ENCODE measurements at regions not wholly inside any gene's neighbourhood (a gene's known extent, or its start where the extent isn't known, plus 50 kb on each side); places are given as distances from the start of the nearest gene placed in this dataset.

DNA sequence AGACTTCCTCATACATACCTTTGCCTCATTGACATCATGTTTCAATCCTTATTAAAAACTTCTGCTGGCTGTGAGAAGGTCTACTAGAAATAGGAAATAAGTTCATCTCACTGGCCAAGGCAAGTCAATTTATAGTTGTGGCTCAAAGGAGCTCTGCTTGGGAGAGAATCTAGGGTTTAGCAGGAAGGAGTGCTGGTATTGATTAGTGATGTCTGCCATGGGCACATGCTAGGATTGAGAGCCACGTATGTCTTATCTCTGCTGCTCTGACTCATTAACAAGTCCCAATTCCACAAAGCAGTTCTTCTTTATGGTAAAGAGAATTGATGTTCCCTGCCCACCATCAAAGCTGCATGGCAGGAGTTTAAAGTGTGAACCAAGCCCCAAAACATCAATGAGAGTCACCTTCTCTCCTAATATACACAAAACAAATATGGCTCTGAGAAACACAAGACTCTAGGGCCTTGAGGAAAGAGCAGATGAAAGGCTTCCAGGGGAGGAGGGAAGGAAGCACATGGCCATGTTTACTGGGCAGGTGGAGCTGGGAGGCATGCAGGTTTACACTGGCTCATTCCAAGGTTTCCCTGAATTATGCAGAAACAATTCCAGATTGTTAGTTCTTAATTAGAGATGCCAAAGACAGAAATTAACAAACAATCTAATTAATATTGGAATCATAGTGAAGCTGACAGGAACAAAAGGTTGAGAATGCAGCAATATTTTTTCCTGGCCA, 931.9 kb upstream of the TMEM132C start:
- DNase-seq (ENCODE audit: low read depth in 2 of 2), result no peak

DNA sequence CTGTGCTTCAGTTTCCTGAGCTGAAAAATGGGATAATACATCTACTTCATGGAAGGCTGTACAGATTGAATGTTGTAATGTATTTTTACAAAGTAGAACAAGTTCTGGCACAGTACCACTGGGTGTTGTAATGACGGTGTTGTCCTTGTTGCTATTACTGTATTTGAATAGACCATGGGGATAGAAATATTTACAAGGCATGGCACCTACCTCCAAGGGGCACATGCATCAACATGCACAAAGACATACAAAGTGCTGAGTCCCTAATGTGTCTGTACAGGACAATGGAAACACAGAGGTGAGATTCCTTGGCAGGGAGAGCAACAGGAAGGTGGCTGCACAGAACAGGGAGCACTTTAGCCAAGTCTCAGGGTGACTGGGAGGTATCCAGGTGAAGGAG, 930.6 kb upstream of the TMEM132C start:
- no peak for DNase-seq (ENCODE audit: low read depth in 2 of 2)

DNA sequence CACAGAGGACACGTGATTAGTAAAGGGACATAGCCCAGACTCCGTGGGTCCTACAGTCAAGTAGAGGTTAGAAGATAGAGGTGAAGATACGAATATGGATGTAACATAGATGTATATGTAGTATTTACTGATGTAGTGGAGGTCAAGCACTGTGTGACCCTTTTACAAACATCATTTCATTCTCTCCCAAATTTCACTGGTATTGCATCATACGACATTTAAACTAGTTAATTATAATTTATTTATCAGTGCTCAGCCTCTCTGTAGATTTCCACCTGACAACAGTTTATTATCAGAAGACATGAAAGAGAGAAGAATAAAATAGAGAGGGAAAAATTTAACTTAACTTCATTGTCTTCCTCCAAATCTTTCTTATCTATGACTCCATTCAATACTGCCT, 927.9 kb upstream of the TMEM132C start:
- no peak for DNase-seq (ENCODE audit: low read depth in 2 of 2)

DNA sequence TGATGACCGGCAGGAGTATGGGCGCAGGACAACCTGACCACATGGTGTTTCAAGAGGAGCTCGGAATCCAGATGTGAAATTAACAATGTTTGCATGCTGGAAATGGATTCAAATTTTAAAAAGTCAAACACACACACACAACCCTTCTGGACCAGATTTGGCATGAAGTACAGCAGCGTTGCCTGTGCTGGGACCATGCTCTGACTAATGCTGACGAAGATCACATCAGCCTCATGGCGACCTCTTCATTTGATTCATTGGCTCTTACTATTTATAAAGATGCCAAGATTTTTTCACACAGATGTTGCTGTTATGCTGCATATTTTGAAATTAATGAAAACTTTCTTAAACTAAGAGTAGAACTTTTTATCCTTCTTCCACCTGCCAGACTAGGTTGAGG, 926.6 kb upstream of the TMEM132C start:
- no peak for DNase-seq (ENCODE audit: low read depth in 2 of 2)

DNA sequence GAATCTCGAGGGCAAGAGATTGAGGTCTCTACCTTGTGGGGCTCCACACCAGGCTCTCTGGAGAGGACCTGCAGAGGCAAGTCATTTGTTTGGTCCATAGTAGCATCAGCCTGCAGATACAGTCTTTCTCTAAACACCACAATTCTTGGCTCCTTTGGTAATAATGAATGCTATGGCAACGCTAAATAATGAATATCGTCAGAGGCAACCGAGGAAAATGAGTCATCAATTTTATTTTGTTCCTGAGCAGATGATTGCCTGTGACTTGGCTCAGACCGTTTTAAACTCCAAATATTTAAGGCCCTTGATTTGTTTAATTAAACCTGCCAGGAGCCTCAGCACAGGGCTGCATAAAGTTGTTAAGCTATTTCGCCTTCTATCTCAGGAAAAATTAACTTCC, 924.1 kb upstream of the TMEM132C start:
- no peak for DNase-seq (ENCODE audit: low read depth in 2 of 2)

DNA sequence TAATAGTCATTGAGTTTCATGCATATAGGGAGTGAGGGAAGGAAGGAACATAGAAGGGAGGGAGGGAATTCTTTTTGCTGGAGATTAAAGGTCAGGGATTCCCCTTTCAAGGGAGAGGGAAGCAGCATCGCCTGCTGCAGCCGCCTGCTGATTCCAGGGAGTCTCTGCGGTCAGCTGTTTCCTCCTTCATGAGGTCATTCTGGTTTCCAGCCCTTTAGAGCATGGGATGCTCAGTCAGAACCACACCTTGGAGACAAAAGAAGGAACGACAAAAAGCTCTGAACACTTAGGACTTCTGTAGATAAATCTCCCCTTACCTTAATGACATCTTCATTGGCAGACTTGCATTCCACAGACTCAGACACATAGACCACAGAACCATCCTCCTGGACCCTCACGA, 923.0 kb upstream of the TMEM132C start:
- DNase-seq (ENCODE audit: low read depth in 2 of 2), result no peak

DNA sequence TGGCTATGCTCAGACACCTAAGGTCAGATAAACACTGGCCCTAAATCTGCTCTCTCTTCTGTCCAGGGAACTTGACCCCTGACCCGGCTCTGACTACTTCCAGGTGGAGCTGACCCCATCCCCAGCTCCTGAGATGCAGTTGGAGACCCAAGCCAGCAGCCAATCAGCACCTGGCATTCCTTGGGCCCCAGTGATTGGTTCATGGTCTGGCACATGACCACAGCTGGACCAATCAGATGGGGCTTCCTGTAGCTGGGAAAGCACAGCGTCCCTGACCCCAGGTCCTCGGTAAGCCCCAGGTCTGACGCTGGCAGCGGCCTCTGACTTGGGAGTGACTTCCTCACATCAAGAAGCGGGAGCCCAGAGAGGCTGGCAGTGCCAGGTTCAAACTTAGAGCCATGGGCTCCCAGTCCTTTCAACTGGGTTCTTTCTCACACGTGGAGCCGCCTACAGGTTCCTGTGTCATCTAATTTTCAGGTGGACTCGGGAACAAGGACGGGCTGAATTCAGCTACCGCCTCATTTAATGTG, 915.4 kb upstream of the TMEM132C start:
- DNase-seq (ENCODE audit: low read depth in 2 of 2), result no peak

DNA sequence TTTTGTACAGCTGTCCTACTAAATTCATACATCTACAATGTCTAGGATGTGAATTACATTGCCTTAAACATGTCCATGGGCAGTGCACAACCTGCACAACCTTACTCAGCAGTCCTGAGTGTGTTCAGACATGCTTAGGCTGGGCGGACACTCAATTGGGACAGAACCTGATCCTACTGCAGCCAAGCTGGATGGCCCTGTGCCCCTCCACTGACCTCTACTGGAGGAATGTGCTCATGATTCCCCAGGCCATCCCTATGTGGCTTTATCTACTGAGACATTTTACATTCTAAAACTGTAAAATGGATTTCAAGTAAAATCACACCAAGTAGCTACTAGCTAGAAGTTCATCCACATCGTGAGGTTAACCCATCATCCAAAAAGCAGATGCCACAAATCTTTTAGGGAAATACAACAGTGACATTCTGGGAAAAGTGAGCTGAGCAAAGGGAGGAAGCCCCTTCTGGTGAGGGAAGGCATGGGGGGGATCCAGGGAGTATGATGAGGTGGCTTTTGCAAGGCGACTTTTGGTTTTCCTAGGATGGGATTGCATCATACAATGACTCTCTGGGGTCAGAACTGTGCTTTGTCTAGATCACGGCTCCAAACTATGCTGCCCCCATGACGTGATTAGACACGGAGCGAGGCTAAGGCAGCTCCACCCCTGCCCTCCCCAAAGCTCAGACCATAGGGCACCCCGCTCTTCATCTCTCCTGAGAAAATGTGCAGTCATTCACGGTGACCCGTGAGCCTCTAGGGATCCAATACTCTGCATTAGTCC, 911.7 kb upstream of the TMEM132C start:
- no peak for DNase-seq (ENCODE audit: low read depth in 2 of 2)

DNA sequence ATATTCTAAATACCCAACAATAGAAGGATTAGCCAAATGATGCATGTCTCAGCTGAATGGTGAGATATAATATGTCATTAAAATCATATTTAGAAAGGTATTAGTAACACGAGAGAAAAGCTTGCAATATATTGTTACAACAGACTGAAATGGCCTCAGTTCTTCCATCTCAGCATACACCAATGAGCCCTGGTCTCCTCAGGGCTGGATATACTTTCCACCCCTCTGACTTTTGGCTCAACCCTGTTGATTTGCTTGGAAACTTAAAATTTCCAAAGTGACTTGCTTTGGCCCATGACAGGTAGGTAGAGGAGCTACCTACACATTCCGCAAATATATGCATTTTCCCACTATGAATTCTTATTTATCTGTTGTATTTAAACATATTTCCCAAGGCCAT, 908.1 kb upstream of the TMEM132C start:
- no peak for DNase-seq (ENCODE audit: low read depth in 2 of 2)

DNA sequence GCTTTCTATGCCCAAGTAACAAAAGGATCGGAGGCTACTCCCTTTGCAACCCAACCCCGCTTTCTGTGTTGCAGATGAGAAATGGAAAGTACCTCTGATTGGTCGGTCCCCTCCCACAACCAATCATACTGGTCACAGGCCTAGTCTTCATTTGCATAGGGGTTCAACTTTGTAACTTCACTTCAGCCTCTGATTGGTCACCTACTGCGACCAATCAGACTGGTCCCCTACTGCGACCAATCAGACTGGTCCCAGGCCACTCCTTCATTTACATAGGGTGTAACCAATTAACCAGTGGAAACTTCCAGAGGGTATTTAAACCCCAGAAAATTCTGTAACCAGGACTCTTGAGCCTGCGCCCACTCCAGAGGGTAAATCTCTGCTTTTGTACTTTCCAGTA, 906.4 kb upstream of the TMEM132C start:
- no peak for DNase-seq (ENCODE audit: low read depth in 2 of 2)

DNA sequence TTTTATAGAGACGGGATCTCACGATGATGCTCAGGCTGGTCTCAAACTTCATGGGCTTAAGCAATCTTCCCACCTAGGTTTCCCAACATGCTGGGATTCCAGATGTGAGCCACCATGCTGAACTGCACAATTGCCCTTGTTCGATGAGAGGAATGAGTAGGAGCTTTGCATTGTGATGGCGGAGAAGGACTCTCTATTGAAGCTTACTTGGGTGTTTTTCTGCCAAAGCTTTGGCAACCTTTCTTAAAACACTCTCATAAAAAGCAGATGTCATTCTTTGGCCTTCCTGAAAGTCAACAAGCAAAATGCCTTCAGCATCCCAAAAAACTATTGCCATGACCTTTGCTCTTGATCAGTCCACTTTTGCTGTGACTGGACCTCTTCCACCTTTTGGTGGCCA, 904.8 kb upstream of the TMEM132C start:
- DNase-seq (ENCODE audit: low read depth in 2 of 2), result no peak

DNA sequence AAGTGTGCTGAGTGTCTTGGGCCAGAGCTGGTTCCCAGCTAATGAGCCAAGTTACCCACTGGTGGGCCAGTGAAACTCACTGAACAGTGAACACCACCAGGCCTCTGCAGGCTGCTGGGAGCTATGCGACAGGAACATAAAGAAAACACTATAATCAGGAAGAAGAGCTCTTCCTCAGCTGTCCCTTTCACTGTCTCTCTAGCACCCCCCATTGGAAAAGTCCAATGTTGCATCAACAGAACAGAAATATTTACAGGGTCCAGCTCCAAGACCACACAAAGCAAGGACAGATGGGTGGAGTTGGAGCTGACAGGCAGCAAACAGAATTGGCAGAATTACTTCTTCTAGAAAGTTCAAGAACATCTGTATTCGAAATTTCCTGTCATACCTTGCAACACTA, 903.6 kb upstream of the TMEM132C start:
- DNase-seq (ENCODE audit: low read depth in 2 of 2), result no peak

DNA sequence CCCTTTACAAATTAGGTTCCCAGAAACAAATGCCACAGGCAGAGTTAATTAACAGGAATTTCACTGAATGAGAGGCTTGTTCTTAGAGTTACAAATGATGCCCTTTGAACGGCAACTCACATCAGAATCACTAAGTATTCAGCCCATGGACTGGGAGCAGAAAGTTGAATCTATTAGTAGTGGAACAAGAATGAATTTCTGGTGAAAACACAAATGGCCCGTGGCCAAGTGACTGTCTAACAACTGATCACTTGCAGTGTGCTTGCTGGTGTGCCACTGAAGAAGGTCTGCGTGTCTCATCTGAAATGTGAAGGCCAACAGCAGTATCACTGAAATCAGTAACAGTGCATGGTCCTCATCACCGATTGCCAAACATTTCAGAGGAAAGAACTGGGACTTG, 893.4 kb upstream of the TMEM132C start:
- DNase-seq (ENCODE audit: low read depth in 2 of 2), result no peak

DNA sequence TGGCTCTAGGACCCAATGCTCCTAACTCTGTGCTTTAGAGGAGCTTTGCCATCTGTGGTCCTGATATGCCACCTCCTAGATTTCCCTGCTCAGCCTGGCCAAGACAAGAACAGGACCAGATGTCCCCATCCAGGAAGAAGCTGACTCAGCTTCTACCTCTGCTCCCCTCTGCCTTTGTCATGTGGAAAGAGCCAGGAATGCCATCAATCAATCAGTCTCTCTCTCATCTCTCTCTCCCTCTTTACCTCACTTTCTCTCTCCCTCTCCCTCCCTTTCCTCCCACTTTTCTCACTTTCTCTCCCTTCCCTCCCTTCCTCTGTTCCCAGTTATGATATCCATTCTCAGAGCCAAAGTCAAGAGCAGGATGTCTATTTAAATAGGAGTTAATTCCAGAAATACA, 892.5 kb upstream of the TMEM132C start:
- no peak for DNase-seq (ENCODE audit: low read depth in 2 of 2)

DNA sequence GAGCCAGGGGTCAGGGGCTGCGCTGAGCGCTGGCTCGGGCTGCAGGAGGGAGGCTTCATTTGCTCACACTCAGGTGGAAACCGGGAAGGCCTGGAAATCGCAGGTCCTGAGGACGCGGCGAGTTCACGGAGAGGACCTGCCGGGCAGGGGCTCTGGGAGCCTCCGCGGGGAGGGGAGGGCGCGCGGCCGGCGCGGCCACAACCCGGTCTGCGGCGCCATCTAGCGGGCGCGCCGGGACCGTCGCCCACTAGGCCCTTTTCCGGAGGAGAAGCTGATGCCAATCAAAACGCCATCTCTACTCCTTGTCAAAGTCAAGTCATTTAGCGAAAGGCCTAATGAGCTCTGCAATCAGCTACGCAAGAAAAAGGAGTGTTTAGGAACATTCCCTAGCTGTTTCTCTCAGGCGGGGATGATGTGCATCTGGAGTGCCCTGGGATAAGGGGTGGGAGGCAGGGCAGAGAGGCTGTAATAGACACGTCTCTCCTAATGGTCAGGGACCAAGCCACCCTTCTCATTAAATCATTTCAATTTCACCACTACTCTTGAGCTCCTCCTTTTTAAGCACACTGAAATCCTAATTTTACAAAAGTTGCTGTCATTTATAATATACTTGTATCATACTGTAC, 885.8 kb upstream of the TMEM132C start:
- DNase-seq (ENCODE audit: low read depth in 2 of 2), result peak; percentile 10 to 28

DNA sequence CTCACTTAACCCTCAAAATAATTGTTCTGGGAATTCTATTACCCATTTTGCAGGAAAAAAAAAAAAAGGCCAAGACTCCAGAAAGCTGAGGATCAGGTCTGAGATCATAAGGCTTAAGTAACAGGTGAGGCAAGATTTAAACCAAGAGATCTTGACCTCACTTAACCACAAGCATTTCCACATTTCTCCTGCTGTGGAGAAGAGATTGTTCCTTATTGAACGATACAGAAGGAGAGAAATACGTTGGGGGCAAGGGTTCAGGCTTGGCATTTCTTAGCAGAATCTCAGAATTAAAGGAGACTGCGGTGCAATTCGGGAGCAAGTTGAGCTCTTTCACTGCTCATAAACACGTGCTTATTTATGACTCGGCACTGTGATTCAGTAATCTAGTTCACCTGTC, 885.3 kb upstream of the TMEM132C start:
- DNase-seq (ENCODE audit: low read depth in 2 of 2), result no peak

DNA sequence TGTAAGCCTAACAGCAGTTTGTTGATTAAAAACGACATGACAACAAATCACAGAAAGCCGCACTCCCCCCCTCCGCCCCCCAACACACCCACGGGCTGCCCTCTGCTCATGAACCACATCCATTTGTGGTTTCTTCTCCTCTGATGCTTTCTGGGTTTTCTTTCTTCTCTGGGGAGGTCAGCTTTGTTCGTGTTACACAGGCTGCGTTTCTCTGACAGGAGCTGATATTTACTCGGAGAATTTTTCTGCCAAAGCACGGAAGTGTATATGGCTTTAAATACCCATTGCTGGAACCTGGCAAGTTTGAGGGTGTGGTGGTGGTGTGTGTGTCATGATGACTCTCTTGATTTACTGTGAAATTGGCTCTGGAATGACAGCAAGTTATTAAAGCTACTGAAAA, 883.7 kb upstream of the TMEM132C start:
- no peak for DNase-seq (ENCODE audit: low read depth in 2 of 2)

DNA sequence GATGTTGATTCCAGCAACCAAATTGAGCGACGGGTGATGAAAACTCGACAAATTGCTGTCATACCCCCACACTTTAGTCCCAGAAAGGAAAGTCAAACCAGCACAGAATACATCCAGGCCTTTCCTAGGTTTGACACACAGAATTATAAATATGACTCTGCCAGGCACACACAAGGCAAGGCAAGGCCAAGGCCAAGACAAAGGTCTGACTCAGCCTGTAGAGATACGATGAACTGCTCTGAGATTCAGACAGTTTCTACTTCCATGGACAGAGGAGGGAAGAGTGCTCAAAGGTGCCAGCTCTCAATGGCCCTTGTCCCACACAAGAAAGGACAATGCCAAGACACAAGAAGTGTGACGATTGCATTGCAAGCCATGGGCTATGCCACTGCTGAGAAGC, 880.2 kb upstream of the TMEM132C start:
- DNase-seq (ENCODE audit: low read depth in 2 of 2), result no peak

DNA sequence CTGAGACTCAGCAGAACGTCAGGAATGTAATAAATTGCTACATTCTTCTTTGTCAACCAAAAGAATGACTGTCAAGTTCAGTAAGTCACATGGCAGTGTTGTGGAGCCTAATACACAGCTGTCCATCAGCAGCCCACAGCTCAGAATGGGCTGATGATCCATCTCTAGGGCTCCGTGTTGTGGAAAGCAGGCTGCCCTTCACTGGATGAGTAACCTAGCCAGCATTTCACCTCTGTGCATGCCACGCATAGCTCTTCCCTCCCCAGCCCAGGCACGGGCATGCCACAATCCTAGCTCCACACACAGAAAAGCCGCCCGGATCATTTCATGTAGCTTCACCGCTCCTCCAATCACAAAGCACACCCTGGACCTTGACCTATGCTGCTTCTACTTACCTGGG, 878.0 kb upstream of the TMEM132C start:
- DNase-seq (ENCODE audit: low read depth in 2 of 2), result no peak

DNA sequence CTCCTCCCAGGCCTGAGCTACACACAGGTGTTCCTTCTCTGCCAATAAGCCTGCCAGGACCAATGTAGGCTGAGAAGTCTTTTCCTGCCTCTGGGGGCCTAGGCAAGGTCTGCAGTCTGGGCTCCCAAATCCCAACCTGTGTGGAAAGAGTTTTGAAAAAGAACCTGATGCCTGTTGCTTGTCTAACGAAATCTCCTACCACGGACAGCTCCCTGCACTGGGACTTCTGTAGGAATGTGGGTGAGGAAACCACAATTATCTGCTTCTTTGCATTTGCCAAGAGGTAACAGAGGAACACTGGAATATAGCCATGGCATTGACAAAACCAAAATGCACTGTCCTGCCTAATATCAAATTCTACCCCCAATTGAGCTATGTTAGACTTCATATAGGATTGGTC, 877.0 kb upstream of the TMEM132C start:
- DNase-seq (ENCODE audit: low read depth in 2 of 2), result no peak

DNA sequence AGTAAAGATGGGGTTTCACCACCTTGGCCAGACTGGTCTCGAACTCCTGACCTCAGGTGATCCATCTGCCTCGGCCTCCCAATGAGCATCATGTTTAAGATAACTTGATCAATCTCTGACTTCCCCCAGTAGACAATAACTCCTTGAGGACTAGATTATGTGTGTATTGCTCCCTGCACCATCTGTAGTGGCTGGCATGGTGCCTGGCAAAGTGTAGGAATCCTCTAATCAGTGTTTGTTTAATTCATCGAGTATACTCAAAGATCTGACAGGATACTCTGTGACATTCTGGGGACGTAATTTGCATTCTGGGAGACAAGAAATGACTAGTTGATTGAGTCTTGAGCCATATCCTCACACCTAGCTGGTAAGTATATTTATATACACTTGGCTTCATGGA, 873.5 kb upstream of the TMEM132C start:
- no peak for DNase-seq (ENCODE audit: low read depth in 2 of 2)

DNA sequence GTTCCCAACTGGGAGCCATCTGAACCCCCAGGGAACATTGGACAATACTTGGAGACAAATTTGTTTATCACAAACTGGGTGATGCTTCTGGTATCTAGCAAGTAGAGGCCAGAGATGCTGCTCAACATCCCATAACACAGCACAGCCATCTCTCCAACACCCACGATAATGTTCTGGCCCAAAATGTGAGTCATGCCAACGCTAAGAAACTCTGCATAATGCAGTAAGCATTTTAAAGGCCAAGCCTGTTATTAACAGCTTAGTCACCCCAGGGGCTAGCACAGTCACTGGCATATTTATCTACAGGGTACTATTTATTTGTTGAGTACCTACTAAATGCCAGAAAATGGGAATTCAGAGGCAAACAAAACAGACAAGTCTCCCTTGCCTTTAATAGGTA, 873.1 kb upstream of the TMEM132C start:
- no peak for DNase-seq (ENCODE audit: low read depth in 2 of 2)

DNA sequence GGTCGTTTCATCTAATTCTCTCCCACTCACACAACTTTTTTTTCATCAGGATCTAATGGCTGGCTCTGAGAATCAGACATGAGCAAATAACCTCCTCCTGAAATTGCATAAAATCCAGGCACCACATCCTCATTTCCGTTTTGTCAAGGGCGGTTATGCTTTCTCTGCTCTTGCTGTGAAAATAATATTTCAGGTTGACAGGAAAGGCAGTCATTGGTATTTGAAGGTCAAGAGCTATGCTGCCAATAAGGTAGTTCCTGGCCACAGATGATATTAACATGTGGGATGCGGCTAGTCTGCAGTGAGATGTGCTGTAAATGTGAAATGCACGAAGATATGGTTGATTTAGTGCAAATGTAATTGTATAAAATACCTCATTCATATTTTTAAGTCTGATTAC, 870.2 kb upstream of the TMEM132C start:
- DNase-seq (ENCODE audit: low read depth in 2 of 2), result no peak

All from stimulated activated CD8-positive, alpha-beta memory T cell treated with anti-CD3 and anti-CD28 coated beads, Interleukin-2, amount 100 ng/mL, for 48 hours (primary cell).